ENCODE measurements at regions not wholly inside any gene's neighbourhood (a gene's known extent, or its start where the extent isn't known, plus 50 kb on each side); places are given as distances from the start of the nearest gene placed in this dataset.
A peak's percentile ranks its signal among the peaks of the same experiment; 100 is the strongest.

DNA sequence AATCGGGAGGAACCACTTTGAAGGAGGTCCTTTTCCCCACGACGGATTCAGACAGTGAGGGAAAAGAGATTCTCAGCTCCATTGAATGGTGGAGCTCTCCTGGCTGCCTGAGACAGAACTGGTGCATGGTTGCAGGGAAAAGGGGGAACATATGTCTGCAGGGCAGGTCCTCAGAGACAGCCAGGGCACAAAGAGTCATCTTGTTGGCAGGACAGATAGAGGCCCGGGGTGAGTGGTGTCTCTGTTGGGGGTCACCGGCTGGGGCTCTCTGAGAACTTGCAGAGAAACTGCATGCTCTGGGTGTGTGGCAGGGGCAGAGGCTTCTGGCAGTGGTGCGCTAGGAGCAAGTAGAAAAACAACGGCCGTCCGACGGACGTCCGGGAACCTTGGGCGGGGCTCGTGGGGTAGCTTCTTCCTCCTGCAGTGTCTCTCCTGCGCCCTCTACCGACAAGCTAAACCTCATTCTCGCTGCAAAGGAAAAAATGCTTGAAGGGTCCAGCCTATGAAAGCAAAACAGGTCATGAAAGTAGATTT, 94.3 kb downstream of the CDCA7 start:
- Histone ChIP-seq H3K36me3 (ENCODE audit: control insufficient read depth in 1 of 2, insufficient read depth in 2 of 2, low read length in 2 of 2) (no peaks in the 10 kb centered on the region), H3K27ac (ENCODE audit: low read length) (no peak overlapping the region)

DNA sequence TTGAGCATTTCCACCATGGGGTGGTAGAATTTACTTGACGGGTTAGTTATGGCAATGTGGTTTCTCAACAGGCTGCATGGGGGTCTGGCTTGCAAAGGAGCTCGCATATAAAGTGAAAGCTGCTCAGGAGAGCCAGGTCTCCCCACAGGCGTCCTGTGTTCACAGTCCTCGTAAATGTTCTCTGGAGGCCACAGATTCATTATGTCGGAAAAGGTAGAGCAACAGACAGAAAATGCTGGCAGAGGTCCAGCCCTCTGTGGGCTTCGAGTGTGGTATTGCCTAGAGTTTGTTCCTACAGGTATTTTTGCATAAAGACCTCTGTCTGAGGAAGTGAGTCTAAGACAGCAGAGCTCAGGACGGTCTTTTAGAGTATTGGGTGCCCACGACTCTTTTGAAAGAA, 96.4 kb downstream of the CDCA7 start:
- H3K27me3 ChIP-seq (ENCODE audit: low read depth, low read length): no peaks in the 10 kb centered on the region
- H3K4me1 ChIP-seq (ENCODE audit: control insufficient read depth in 1 of 2, insufficient read depth in 2 of 2, low read length in 2 of 2): no peaks in the 10 kb centered on the region
- no peak overlapping the region for H3K27ac ChIP-seq (ENCODE audit: low read length)
- H3K9me3 ChIP-seq (ENCODE audit: control insufficient read depth in 1 of 2, low read length in 2 of 2): no peaks in the 10 kb centered on the region
- no peaks in the 10 kb centered on the region for H3K36me3 ChIP-seq (ENCODE audit: control insufficient read depth in 1 of 2, insufficient read depth in 2 of 2, low read length in 2 of 2)
- no peak overlapping the region for H3K4me3 ChIP-seq (ENCODE audit: low read depth in 1 of 2, low read length in 2 of 2)

More for the DNA sequence above, 94.3 kb downstream of the CDCA7 start:
- H3K4me1 ChIP-seq (ENCODE audit: control insufficient read depth in 1 of 2, insufficient read depth in 2 of 2, low read length in 2 of 2): no peaks in the 10 kb centered on the region
- H3K4me3 ChIP-seq (ENCODE audit: low read depth in 1 of 2, low read length in 2 of 2): peak overlapping the region; percentile 40 to 43
- no peaks in the 10 kb centered on the region for H3K9me3 ChIP-seq (ENCODE audit: control insufficient read depth in 1 of 2, low read length in 2 of 2)
- no peaks in the 10 kb centered on the region for H3K27me3 ChIP-seq (ENCODE audit: low read depth, low read length)

DNA sequence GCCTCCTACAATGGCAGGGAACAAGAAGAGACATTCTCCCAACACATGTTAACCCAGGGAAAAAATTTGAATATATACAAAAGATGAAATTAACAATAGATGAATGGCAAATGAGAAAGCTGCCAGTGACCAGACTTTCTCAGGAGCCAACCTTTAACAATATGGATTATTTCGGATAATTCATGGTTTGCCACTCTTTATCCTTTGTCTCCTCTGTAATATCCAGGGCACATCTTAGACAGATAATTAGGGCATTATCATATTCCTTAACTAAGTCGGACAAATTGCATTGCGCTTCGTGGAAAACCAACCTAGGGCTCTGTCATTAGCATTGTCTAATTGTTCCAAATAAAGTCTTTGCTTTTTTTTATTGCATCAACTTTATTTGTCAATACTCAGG, 97.3 kb downstream of the CDCA7 start:
- Histone ChIP-seq H3K27me3 (ENCODE audit: low read depth, low read length) (no peaks in the 10 kb centered on the region), H3K9me3 (ENCODE audit: control insufficient read depth in 1 of 2, low read length in 2 of 2) (no peaks in the 10 kb centered on the region), H3K36me3 (ENCODE audit: control insufficient read depth in 1 of 2, insufficient read depth in 2 of 2, low read length in 2 of 2) (no peaks in the 10 kb centered on the region), H3K4me1 (ENCODE audit: control insufficient read depth in 1 of 2, insufficient read depth in 2 of 2, low read length in 2 of 2) (no peaks in the 10 kb centered on the region), H3K4me3 (ENCODE audit: low read depth in 1 of 2, low read length in 2 of 2) (no peak overlapping the region), H3K27ac (ENCODE audit: low read length) (no peak overlapping the region)

DNA sequence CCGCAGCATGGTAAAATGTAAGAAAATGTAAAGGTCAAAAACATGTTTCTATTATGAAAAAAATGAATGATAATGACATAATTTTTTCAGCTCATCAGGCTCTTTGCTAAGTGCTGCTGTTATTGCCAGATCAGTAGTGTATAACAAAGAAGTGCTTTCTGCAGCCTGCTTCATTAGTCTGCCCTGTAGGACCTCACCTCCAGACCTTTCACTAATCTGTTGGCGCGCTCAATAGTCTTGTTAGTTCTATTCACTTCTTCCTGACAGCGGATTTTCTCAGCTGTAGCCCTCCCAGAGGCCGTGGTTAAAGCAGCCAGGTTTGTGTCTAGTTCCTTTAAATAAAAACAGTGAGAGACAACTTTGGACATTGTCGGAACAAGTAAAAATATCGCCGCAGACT, 97.7 kb downstream of the CDCA7 start:
- H3K27ac ChIP-seq (ENCODE audit: low read length): no peak overlapping the region
- H3K9me3 ChIP-seq (ENCODE audit: control insufficient read depth in 1 of 2, low read length in 2 of 2): no peaks in the 10 kb centered on the region
- no peaks in the 10 kb centered on the region for H3K4me1 ChIP-seq (ENCODE audit: control insufficient read depth in 1 of 2, insufficient read depth in 2 of 2, low read length in 2 of 2)
- H3K36me3 ChIP-seq (ENCODE audit: control insufficient read depth in 1 of 2, insufficient read depth in 2 of 2, low read length in 2 of 2): no peaks in the 10 kb centered on the region
- H3K27me3 ChIP-seq (ENCODE audit: low read depth, low read length): no peaks in the 10 kb centered on the region
- H3K4me3 ChIP-seq (ENCODE audit: low read depth in 1 of 2, low read length in 2 of 2): no peak overlapping the region

DNA sequence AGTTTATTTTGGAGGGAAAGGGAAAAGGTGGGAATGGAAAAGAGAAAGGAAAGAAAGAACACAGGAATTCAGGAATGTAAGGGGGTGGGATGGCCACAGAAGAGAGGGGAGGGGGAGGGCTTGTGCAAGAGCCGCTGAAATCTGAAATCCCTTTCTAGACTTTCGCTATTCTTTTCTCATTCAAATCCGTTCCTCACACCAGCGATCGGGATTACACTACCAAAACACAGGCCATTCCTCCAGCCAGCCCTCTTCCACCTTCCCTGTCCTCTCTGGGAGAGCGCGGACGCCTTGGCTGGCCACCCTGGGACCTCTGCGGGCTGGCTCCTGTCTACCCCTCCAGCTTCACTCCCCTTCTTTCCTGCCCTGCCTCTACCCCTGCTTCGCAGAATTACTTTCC, 102.3 kb downstream of the CDCA7 start:
- Histone ChIP-seq H3K27me3 (ENCODE audit: low read depth, low read length) (no peaks in the 10 kb centered on the region), H3K36me3 (ENCODE audit: control insufficient read depth in 1 of 2, insufficient read depth in 2 of 2, low read length in 2 of 2) (no peaks in the 10 kb centered on the region), H3K4me1 (ENCODE audit: control insufficient read depth in 1 of 2, insufficient read depth in 2 of 2, low read length in 2 of 2) (no peaks in the 10 kb centered on the region), H3K9me3 (ENCODE audit: control insufficient read depth in 1 of 2, low read length in 2 of 2) (no peaks in the 10 kb centered on the region), H3K4me3 (ENCODE audit: low read depth in 1 of 2, low read length in 2 of 2) (no peak overlapping the region), H3K27ac (ENCODE audit: low read length) (no peak overlapping the region)

DNA sequence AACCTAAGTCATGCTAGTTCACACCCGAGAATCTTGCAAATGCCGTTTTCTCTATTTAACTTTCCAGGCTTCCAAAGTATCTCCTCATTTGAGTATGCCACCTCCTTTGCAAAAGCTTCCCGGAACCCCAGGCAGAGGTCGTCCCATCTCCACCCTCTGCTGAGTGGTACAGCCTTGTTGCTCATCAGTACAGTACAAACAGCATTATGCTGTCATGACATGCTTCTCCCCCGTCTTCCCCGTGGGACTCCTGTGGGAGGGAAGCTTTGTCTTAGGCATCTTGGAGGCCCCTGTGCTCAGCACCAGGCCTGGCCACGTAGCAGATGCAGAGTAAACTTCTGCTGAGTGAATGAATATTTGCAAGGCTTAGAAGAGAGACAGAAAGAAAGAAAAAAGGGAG, 102.7 kb downstream of the CDCA7 start:
- Histone ChIP-seq H3K4me3 (ENCODE audit: low read depth in 1 of 2, low read length in 2 of 2) (no peak overlapping the region), H3K9me3 (ENCODE audit: control insufficient read depth in 1 of 2, low read length in 2 of 2) (no peaks in the 10 kb centered on the region)

DNA sequence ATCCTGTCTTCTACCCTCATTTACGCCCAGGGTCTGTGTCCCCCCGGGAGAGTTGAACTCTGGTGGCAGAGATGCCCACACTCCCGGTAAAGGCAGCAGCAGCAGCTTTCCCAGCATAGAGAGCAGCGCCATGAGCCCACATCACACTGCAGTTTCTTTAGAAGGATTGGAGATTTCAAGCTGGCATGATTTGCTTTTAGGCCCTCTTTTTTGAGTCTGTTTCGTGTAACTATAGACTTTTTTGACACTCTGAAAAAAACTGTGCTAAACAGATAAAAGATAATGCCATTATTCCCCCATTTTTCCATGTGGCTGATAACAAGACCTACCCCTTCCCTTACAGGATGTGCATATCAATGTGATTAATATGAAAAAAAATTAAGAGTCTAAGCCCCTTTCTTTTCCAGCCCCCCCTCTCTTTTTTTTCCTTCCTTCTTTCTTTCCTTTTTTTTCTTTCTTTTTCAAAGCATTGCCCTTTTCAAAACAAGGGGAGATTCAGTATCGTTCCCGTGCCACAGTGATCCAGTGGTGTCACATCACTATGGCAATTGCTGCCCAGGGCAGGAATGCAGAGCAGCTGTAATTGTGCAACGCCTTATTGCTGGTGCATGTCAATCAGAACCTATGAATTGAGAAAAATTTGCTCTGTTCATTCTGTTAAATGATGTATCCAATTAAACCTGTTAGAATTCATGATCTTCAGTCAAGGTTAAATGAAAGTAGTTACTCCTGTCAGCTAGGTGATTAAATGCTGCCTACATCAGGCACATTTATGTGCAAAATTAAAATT, 104.5 kb downstream of the CDCA7 start:
- no peak overlapping the region for H3K4me3 ChIP-seq (ENCODE audit: low read depth in 1 of 2, low read length in 2 of 2)
- no peak overlapping the region for H3K27ac ChIP-seq (ENCODE audit: low read length)
- no peaks in the 10 kb centered on the region for H3K36me3 ChIP-seq (ENCODE audit: control insufficient read depth in 1 of 2, insufficient read depth in 2 of 2, low read length in 2 of 2)
- no peaks in the 10 kb centered on the region for H3K27me3 ChIP-seq (ENCODE audit: low read depth, low read length)
- no peaks in the 10 kb centered on the region for H3K4me1 ChIP-seq (ENCODE audit: control insufficient read depth in 1 of 2, insufficient read depth in 2 of 2, low read length in 2 of 2)
- H3K9me3 ChIP-seq (ENCODE audit: control insufficient read depth in 1 of 2, low read length in 2 of 2): no peaks in the 10 kb centered on the region

More for the DNA sequence above, 102.7 kb downstream of the CDCA7 start:
- Histone ChIP-seq H3K36me3 (ENCODE audit: control insufficient read depth in 1 of 2, insufficient read depth in 2 of 2, low read length in 2 of 2) (no peaks in the 10 kb centered on the region), H3K27ac (ENCODE audit: low read length) (no peak overlapping the region), H3K27me3 (ENCODE audit: low read depth, low read length) (no peaks in the 10 kb centered on the region), H3K4me1 (ENCODE audit: control insufficient read depth in 1 of 2, insufficient read depth in 2 of 2, low read length in 2 of 2) (no peaks in the 10 kb centered on the region)

DNA sequence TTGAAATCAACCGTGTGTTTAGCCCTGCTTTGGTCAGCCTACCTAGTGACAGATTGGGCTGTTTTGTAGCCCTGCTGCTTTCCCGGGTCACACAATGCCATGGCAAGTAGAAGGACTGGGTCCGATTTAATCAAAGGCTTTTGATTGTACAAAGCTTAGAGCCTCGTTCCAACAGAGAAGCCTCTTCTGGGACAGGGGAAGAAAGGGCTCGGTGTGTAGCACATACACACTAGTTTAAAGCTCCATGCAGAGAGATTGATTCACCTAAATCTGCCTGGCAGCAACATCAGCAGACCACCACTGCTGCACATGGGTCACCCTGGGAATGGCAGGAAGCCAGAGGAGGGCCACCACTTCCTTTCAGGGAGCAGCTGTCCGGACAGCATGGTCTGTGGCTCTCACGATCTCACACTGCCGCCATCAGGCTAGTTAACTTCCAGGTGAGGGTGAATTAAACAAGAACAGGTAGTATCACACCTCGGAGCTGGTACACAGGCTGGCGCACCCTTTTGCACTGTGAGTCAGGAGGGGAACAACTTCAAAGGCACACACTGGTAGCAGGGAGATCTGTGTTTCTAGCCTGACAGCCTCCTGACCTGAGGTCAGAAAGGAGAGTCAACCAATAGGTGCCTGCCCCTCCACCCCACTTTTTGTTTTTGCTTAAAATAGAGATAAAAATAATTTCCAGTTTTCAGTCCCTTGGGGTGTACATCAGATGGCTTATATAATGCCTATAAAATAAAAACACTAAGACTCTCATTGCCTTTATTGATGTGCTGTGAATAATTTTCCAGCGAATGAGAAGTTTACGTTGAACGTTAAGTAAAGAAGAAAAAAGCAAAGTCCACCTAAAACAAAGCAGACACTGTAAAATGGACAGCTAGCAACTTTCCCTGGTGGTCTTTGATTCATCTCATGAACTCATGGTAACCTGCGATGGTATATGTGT, 108.5 kb downstream of the CDCA7 start:
- Histone ChIP-seq H3K36me3 (ENCODE audit: control insufficient read depth in 1 of 2, insufficient read depth in 2 of 2, low read length in 2 of 2) (no peaks in the 10 kb centered on the region), H3K27ac (ENCODE audit: low read length) (no peak overlapping the region), H3K27me3 (ENCODE audit: low read depth, low read length) (no peaks in the 10 kb centered on the region), H3K4me1 (ENCODE audit: control insufficient read depth in 1 of 2, insufficient read depth in 2 of 2, low read length in 2 of 2) (no peaks in the 10 kb centered on the region), H3K4me3 (ENCODE audit: low read depth in 1 of 2, low read length in 2 of 2) (no peak overlapping the region), H3K9me3 (ENCODE audit: control insufficient read depth in 1 of 2, low read length in 2 of 2) (no peaks in the 10 kb centered on the region)

DNA sequence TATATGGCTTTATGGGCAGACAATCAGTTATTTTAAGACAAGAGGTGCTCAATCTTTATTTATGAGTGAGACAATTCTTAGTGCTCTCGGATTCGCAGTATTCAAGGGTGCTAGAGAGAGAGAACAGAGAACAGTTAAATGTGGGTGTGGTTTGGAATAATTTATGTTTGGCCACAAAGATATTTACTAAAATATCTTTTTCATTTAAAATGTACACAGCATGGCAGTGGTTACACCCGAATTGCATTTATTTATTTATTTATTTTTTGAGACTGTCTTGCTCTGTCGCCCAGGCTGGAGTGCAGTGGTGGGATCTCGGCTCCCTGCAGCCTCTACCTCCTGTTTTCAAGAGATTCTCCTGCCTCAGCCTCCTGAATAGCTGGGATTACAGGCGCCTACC, 109.2 kb downstream of the CDCA7 start:
- H3K4me1 ChIP-seq (ENCODE audit: control insufficient read depth in 1 of 2, insufficient read depth in 2 of 2, low read length in 2 of 2): no peaks in the 10 kb centered on the region
- H3K9me3 ChIP-seq (ENCODE audit: control insufficient read depth in 1 of 2, low read length in 2 of 2): no peaks in the 10 kb centered on the region
- H3K27ac ChIP-seq (ENCODE audit: low read length): no peak overlapping the region
- no peak overlapping the region for H3K4me3 ChIP-seq (ENCODE audit: low read depth in 1 of 2, low read length in 2 of 2)
- no peaks in the 10 kb centered on the region for H3K36me3 ChIP-seq (ENCODE audit: control insufficient read depth in 1 of 2, insufficient read depth in 2 of 2, low read length in 2 of 2)
- H3K27me3 ChIP-seq (ENCODE audit: low read depth, low read length): no peaks in the 10 kb centered on the region

DNA sequence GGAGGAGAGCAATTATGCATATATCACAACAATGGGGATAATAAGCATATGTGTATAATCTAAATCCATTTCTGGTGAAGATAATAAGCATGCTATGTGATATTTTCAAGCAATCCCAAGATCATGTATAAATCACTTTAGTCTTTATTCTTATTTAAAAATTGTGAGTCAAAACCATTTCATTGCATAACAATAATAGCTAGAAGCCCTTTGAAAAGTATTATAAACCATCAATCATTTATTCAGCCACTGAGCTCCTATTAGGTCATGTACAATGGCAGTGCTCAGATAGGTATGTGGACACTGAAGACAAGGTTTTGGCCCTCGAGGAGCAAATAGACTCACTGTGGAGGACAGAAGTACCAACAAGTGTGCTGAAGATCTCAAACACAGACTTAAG, 113.1 kb downstream of the CDCA7 start:
- Histone ChIP-seq H3K4me3 (ENCODE audit: low read depth in 1 of 2, low read length in 2 of 2) (no peak overlapping the region), H3K9me3 (ENCODE audit: control insufficient read depth in 1 of 2, low read length in 2 of 2) (no peaks in the 10 kb centered on the region), H3K36me3 (ENCODE audit: control insufficient read depth in 1 of 2, insufficient read depth in 2 of 2, low read length in 2 of 2) (no peaks in the 10 kb centered on the region), H3K27ac (ENCODE audit: low read length) (no peak overlapping the region), H3K27me3 (ENCODE audit: low read depth, low read length) (no peaks in the 10 kb centered on the region), H3K4me1 (ENCODE audit: control insufficient read depth in 1 of 2, insufficient read depth in 2 of 2, low read length in 2 of 2) (no peaks in the 10 kb centered on the region)

DNA sequence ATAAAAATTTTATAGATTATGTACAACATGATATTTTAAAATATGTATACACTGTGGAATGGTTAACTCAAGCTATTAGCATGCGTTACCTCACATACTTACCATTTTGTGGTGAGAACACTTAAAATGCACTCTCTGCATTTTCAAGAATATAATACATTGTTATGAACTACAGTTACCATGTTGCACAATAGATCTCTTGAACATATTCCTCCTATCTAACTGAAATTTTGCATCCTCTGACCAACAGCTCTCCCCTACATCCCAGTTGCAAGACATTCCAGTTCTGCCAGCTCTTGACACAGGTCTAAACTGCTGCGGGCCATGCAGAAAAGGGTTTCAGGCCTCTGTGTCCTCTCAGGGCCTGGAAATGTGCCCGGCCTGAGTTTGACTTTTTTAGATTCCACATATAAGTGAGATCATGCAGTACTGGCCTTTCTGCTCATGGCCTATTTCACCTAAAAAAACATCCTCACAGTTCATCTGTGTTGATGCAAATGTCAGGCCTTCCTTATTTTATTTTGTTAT, 113.7 kb downstream of the CDCA7 start:
- Histone ChIP-seq H3K4me1 (ENCODE audit: control insufficient read depth in 1 of 2, insufficient read depth in 2 of 2, low read length in 2 of 2) (no peaks in the 10 kb centered on the region), H3K27ac (ENCODE audit: low read length) (no peak overlapping the region), H3K27me3 (ENCODE audit: low read depth, low read length) (no peaks in the 10 kb centered on the region), H3K9me3 (ENCODE audit: control insufficient read depth in 1 of 2, low read length in 2 of 2) (no peaks in the 10 kb centered on the region), H3K4me3 (ENCODE audit: low read depth in 1 of 2, low read length in 2 of 2) (no peak overlapping the region), H3K36me3 (ENCODE audit: control insufficient read depth in 1 of 2, insufficient read depth in 2 of 2, low read length in 2 of 2) (no peaks in the 10 kb centered on the region)

All from muscle layer of duodenum (tissue), 2 donors.